Neural progenitor cell (in vitro differentiated cells): ENCODE measurements at regions not wholly inside any gene's neighbourhood (a gene's known extent, or its start where the extent isn't known, plus 50 kb on each side); places are given as distances from the start of the nearest gene placed in this dataset.

Source experiments
- EZH2phosphoT487 ChIP-seq: fragments of 200-600 bp; sonication (generic); IDR thresholded peaks from 2 replicates; pipeline ENCODE4 v1.6.1; 2017; ENCODE audit warnings: antibody characterized with exemption
- TF ChIP-seq, protein P1 (sequence below): fragments of 200-600 bp; sonication (generic); IDR thresholded peaks from 2 replicates; pipeline ENCODE4 v1.5.1; 2017; ENCODE audit warnings: antibody characterized with exemption, mild to moderate bottlenecking

DNA sequence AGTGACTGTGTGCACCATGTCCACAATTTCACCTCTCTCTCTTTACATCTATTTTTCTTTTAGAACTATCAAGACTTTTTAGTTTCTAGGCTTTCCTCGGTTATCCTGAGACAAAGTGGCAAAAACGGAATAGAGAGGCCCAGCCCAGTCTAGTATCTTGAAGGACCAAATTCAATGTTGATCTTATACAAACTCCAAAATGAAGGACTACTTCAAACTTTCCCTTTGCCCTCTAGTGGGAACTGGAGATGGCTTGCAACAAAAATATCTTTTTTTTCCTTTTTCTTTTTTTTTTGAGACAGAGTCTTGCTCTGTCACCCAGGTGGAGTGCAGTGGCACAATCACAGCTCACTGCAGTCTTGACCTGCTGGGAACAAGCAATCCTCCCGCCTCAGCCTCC, 338.5 kb upstream of the UMPS start:
- TF ChIP-seq, protein P1, sequence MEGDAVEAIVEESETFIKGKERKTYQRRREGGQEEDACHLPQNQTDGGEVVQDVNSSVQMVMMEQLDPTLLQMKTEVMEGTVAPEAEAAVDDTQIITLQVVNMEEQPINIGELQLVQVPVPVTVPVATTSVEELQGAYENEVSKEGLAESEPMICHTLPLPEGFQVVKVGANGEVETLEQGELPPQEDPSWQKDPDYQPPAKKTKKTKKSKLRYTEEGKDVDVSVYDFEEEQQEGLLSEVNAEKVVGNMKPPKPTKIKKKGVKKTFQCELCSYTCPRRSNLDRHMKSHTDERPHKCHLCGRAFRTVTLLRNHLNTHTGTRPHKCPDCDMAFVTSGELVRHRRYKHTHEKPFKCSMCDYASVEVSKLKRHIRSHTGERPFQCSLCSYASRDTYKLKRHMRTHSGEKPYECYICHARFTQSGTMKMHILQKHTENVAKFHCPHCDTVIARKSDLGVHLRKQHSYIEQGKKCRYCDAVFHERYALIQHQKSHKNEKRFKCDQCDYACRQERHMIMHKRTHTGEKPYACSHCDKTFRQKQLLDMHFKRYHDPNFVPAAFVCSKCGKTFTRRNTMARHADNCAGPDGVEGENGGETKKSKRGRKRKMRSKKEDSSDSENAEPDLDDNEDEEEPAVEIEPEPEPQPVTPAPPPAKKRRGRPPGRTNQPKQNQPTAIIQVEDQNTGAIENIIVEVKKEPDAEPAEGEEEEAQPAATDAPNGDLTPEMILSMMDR, result no peak
- no peak for TF ChIP-seq EZH2phosphoT487
